Heart right ventricle (tissue), 16 donors: ENCODE measurements at regions not wholly inside any gene's neighbourhood (a gene's known extent, or its start where the extent isn't known, plus 50 kb on each side); places are given as distances from the start of the nearest gene placed in this dataset.

Experiments used
- ATAC-seq, 8 donors: fragments of 200-7000 bp; cut with Tn5 transposase; one replicate each; pipeline ENCODE4 v1.9.1; 2020; ENCODE audit warnings: mild to moderate bottlenecking in 8 of 8, moderate library complexity in 8 of 8, moderate number of reproducible peaks in 1 of 8
- DNase-seq, 2 donors: peaks; one replicate each; pipeline ENCODE4 v3.0.0-alpha.2; 2020
- H3K27ac ChIP-seq, 10 donors: fragments of 200-600 bp; sonication (generic) in 2 of 10; one replicate each; pipeline versions ENCODE4 v1.5.0 to v1.8.0; 2020 to 2022; ENCODE audit warnings: mild to moderate bottlenecking in 3 of 10
- H3K27me3 ChIP-seq, 7 donors: fragments of 200-600 bp; one replicate each; pipeline ENCODE4 v1.8.0; 2021 to 2022; ENCODE audit warnings: mild to moderate bottlenecking in 2 of 7
- H3K36me3 ChIP-seq, 9 donors: fragments of 200-600 bp; sonication (generic) in 1 of 9; one replicate each; pipeline versions ENCODE4 v1.5.0 to v1.8.0; 2020 to 2022; ENCODE audit warnings: mild to moderate bottlenecking in 2 of 9
- H3K4me1 ChIP-seq, 9 donors: fragments of 200-600 bp; sonication (generic) in 1 of 9; one replicate each; pipeline versions ENCODE4 v1.5.0 to v1.8.0; 2020 to 2022; ENCODE audit warnings: mild to moderate bottlenecking in 4 of 9
- H3K4me3 ChIP-seq, 10 donors: fragments of 200-600 bp; sonication (generic) in 2 of 10; one replicate each; pipeline versions ENCODE4 v1.5.0 to v1.8.0; 2020 to 2022; ENCODE audit warnings: mild to moderate bottlenecking in 7 of 10, moderate library complexity in 2 of 10
- H3K9me3 ChIP-seq, 11 donors: fragments of 200-600 bp in 10 of 11; sonication (generic) in 2 of 11; one replicate each; pipeline versions ENCODE4 v1.5.0 to v1.8.0; 2013 to 2022; ENCODE audit warnings: mild to moderate bottlenecking in 2 of 11, control low read depth in 1 of 11, moderate library complexity in 1 of 11
- CTCF ChIP-seq, 9 donors: fragments of 200-600 bp; sonication (generic) in 2 of 9; IDR thresholded peaks; one replicate each; pipeline versions ENCODE4 v1.5.0 to v1.8.0; 2021 to 2022; ENCODE audit warnings: antibody characterized with exemption in 9 of 9, mild to moderate bottlenecking in 5 of 9, moderate library complexity in 1 of 9
- WGBS, 2 donors: extraction: QIAGEN DNeasy Blood & Tissue Kit; methylation state at CpG; one replicate each; pipeline ENCODE4 v1.1.7; 2013; ENCODE audit warnings: inconsistent platforms in 1 of 2; 5-methylcytosine and 5-hydroxymethylcytosine counted together
- intact Hi-C, 10 donors: fragments of 100-400 bp; cut with DNase I; formaldehyde crosslinking; loops; one replicate each; pipeline versions ENCODE4 v1.11.1 to v1.14.2; 2022
- donor health status: Arrhythmogenic right ventricular cardiomyopathy.
- donor health status: ischemic (EF 13 %, LVEDD 7.1; RV severe dilation, severe dysfunction).
- donor health status: healthy with polysubstance abuse.
- donor health status: DM: no; HTN: yes; CAD: no.
- donor health status: DM: no; HTN: no; CAD: no.
- donor health status: ischemic (EF 25% LVEDD 6.9; RV normal size, moderate dysfunction).
- donor health status: ischemic (EF 25% LVEDD 5.7; RV mildly dilated, moderate dysfunction).
- donor health status: healthy.
- donor health status: DM: yes; HTN: yes; CAD: no.
- donor health status: Ischemic cardiomyopathy.
- donor health status: ischemic (EF 35%, LVEDD 5.7; RV mildly dilated, moderate dysfunction).
- donor health status: nonischemic (EF 11% LVEDD 7.7; RV severe dilation, severe dysfunction).
- donor health status: DM: yes; HTN: yes; CAD: no.
- donor health status: PGD.
- donor health status: ischemic (EF 29% LVEDD 5.4; RV normal size, mild dysfunction).
- donor health status: nonischemic (EF 23%, LVEDD 6.1; RV moderate dilation, normal function).

DNA sequence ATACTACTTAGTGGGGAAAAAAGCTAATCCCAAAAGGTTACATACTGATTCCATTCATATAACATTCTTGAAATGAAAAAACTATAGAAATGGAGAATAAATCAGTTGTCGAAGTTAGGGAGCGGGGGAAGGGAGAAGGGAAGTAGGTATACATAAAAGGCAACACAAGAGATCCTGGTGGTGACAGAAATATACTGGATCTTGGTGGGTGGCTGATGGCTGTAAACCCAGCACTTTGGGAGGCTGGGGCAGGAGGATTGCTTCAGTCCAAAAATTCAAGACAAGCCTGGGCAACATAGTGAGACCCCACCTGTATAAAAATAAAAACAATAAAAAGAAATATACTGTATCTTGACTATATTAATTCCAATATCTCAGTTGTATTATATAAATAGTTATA is 105.7 kb upstream of the LGSN start:
- Histone ChIP-seq H3K27ac (no peak overlapping the region), H3K9me3 (peaks cover 0 to 18% (median 0%) of the 10 kb centered on the region in 11 donors), H3K36me3 (no peaks in the 10 kb centered on the region), H3K4me3 (no peak overlapping the region), H3K27me3 (no peaks in the 10 kb centered on the region), H3K4me1 (no peaks in the 10 kb centered on the region)
- whole genome bisulfite sequencing, 2 donors = 86 to 88% methylated on average over 2 of the region's 2 CpGs
- DNase-seq (no peak), ATAC-seq (no peak)
- intact Hi-C loops = no loop called here
- no peak for TF ChIP-seq CTCF (IDR thresholded peaks at IDR 0.05)

DNA sequence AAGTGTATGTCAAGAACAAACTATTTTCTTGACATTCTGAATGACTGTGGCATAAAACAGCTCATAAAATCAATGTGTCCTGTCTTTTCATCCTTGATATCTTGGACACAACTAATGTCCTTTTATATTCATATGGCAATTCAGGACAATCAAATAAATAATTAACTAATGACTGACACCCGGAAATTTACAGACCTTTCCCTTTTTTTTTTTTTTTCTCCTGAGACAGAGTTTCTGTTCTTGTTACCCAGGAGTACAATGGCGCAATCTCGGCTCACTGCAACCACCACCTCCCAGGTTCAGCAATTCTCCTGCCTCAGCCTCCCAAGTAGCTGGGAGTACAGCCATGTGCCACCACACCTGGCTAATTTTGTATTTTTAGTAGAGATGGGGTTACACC is 107.1 kb upstream of the LGSN start:
- WGBS, 2 donors = 88 to 94% methylated on average over 3 of the region's 3 CpGs
- intact Hi-C loops = no loop called here
- no peak for TF ChIP-seq CTCF (IDR thresholded peaks at IDR 0.05)

DNA sequence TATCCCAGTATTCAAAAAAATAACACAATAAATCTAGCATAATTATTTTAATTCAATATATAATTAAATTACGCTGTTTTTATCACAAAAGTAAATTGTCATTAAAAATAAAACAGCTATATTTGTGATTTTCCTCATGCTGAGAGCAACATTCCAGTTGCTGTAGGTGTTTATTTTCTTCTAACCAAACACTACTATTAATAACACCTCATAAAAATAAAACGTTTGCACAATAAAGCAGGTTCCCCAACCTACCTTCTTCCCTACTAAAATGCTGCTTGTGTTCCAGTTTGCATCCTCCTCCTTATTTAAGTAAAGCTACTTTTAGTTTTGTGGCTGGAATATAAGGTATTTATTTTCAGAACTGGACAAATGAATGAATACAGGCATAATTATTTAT is 108.2 kb upstream of the LGSN start:
- Histone ChIP-seq H3K36me3 (no peaks in the 10 kb centered on the region), H3K4me1 (no peaks in the 10 kb centered on the region), H3K9me3 (peaks cover 0 to 3% (median 0%) of the 10 kb centered on the region in 11 donors), H3K27ac (no peak overlapping the region), H3K4me3 (no peak overlapping the region), H3K27me3 (no peaks in the 10 kb centered on the region)
- ATAC-seq = no peak
- DNase-seq = no peak
- TF ChIP-seq CTCF (IDR thresholded peaks at IDR 0.05) = no peak
- 80% methylated on average over 2 of the region's 2 CpGs for WGBS, 2 donors
- intact Hi-C loops = no loop called here

More for the DNA sequence above, 107.1 kb upstream of the LGSN start:
- DNase-seq = no peak
- H3K4me3 ChIP-seq = no peak overlapping the region
- no peaks in the 10 kb centered on the region for H3K27me3 ChIP-seq
- H3K9me3 ChIP-seq = peaks cover 0 to 10% (median 0%) of the 10 kb centered on the region in 11 donors
- H3K4me1 ChIP-seq = no peaks in the 10 kb centered on the region
- no peak overlapping the region for H3K27ac ChIP-seq
- H3K36me3 ChIP-seq = no peaks in the 10 kb centered on the region
- ATAC-seq = no peak

- H3K9me3 ChIP-seq = no peaks in the 10 kb centered on the region
- H3K27me3 ChIP-seq = no peaks in the 10 kb centered on the region
- no peaks in the 10 kb centered on the region for H3K36me3 ChIP-seq
- DNase-seq (no peak), ATAC-seq (no peak)
- H3K4me1 ChIP-seq = no peaks in the 10 kb centered on the region
- no peak overlapping the region for H3K4me3 ChIP-seq
- intact Hi-C loops = no loop called here
- WGBS, 2 donors = 82 to 85% methylated on average over 2 of the region's 2 CpGs
- H3K27ac ChIP-seq = no peak overlapping the region
- no peak for TF ChIP-seq CTCF (IDR thresholded peaks at IDR 0.05)
Measured at GRCh38 chr6:63430985-63431519, 111.3 kb upstream of the LGSN start.
